ENCODE measurements at regions not wholly inside any gene's neighbourhood (a gene's known extent, or its start where the extent isn't known, plus 50 kb on each side); places are given as distances from the start of the nearest gene placed in this dataset.

DNA sequence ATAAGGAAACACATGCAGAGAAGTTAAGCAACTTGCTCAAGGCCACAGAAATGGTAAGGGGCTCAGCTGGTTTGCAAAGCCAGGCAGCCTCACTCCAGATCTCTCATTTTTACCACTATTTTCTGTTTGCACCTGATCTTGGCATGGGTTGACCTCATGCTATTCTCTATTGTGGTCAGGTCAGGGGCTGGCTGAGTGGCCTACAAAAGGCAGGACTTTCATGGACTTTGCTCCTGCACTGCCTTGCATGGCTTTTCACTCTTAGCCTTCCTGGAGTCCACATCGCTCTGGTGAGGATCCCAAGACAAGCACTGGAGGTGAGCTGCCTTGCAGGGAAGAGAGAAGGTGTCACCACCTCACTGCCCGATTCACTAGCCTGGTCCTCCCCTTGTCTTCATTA lies 56.8 kb upstream of the CSF3R start:
- TF ChIP-seq ZNF8 (CRISPR knock-in tag; IDR thresholded peaks at IDR 0.05) (no peak), CSRNP3 (CRISPR knock-in tag; IDR thresholded peaks at IDR 0.05) (no peak), ESRRG (CRISPR knock-in tag; IDR thresholded peaks at IDR 0.05) (no peak), ZNF565 (CRISPR knock-in tag; conservative IDR thresholded peaks at IDR 0.05; ENCODE audit: low read depth) (no peak), BACH2 (CRISPR knock-in tag; IDR thresholded peaks at IDR 0.05; ENCODE audit: borderline replicate concordance) (no peak), PPARA (CRISPR knock-in tag; IDR thresholded peaks at IDR 0.05; ENCODE audit: borderline replicate concordance) (no peak), CSDC2 (CRISPR knock-in tag; IDR thresholded peaks at IDR 0.05) (no peak), ZNF70 (CRISPR knock-in tag; IDR thresholded peaks at IDR 0.05) (no peak), ZFP3 (CRISPR knock-in tag; IDR thresholded peaks at IDR 0.05) (no peak), GLIS3 (CRISPR knock-in tag; IDR thresholded peaks at IDR 0.05) (no peak)
- TF ChIP-seq, protein P1, sequence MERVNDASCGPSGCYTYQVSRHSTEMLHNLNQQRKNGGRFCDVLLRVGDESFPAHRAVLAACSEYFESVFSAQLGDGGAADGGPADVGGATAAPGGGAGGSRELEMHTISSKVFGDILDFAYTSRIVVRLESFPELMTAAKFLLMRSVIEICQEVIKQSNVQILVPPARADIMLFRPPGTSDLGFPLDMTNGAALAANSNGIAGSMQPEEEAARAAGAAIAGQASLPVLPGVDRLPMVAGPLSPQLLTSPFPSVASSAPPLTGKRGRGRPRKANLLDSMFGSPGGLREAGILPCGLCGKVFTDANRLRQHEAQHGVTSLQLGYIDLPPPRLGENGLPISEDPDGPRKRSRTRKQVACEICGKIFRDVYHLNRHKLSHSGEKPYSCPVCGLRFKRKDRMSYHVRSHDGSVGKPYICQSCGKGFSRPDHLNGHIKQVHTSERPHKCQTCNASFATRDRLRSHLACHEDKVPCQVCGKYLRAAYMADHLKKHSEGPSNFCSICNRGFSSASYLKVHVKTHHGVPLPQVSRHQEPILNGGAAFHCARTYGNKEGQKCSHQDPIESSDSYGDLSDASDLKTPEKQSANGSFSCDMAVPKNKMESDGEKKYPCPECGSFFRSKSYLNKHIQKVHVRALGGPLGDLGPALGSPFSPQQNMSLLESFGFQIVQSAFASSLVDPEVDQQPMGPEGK (CRISPR knock-in tag; IDR thresholded peaks at IDR 0.05; ENCODE audit: borderline replicate concordance), result no peak
